ENCODE measurements at regions not wholly inside any gene's neighbourhood (a gene's known extent, or its start where the extent isn't known, plus 50 kb on each side); places are given as distances from the start of the nearest gene placed in this dataset.

GRCh38 chr20:22652681-22653588 lies 68.6 kb upstream of the FOXA2 start:
- no peak for DNase-seq

GRCh38 chr20:22653658-22654642 lies 69.6 kb upstream of the FOXA2 start:
- no peak for DNase-seq

- DNase-seq, result no peak
Observed at GRCh38 chr20:22663528-22664025, 79.2 kb upstream of the FOXA2 start.

GRCh38 chr20:22667198-22667597 lies 82.8 kb upstream of the FOXA2 start:
- DNase-seq, result no peak

DNA sequence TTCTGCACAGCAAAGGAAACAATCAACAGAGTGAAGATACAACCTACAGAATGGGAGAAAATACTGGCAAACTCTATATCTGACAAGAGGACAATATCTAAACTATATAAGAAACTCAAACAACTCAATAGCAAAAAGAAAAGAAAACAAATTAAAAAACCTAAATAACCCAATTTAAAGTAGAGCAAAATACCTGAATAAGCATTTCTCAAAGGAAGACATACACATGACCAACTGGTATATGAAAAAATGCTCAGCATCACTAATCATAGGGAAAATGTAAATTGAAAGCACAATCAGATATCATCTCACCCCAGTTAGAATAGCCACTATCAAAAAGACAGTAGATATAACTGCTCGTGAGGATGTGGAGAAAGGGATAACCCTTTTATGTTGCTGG lies 87.8 kb upstream of the FOXA2 start:
- DNase-seq, result no peak

GRCh38 chr20:22673467-22673866 lies 89.1 kb upstream of the FOXA2 start:
- no peak for DNase-seq

GRCh38 chr20:22675341-22675740 lies 91.0 kb upstream of the FOXA2 start:
- DNase-seq, result no peak

GRCh38 chr20:22678678-22679077 lies 94.3 kb upstream of the FOXA2 start:
- DNase-seq, result no peak

- no peak for DNase-seq
Observed at GRCh38 chr20:22679197-22679596, 94.8 kb upstream of the FOXA2 start.

DNA sequence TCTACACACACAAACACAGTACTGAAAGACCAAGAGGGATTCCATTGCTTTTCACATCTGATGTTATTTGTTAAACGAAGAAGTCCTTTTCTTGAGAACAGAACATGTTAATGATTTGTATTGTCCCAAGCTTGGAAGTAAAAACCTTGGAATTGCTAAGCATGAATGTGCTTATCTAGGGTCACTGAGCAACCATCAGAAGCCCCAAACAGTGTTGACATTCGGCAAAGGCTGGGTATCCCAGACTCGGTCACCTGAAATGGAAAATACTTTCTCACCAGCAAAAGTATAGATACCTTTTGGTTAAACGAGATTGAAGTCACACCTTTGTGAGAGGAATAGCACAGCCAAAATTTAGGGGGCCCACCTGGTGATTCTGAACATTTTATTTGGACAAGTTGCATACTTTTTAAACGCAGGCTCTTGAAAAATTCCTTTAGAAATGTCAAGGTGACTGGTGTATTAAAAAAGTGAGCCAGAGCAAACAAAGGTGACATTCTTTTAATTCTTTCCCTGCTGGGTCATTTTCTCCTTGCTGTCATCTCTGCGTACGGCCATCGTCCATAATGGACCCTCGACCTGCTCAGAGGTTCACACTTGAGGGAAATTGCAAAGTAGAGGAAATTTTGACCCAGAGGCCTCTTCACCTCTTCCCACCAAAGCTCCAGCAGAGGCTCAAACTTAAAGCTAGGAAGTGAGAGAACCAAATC lies 95.8 kb upstream of the FOXA2 start:
- no peak for DNase-seq

- no peak for DNase-seq
Observed at GRCh38 chr20:22681591-22682248, 97.3 kb upstream of the FOXA2 start.

DNA sequence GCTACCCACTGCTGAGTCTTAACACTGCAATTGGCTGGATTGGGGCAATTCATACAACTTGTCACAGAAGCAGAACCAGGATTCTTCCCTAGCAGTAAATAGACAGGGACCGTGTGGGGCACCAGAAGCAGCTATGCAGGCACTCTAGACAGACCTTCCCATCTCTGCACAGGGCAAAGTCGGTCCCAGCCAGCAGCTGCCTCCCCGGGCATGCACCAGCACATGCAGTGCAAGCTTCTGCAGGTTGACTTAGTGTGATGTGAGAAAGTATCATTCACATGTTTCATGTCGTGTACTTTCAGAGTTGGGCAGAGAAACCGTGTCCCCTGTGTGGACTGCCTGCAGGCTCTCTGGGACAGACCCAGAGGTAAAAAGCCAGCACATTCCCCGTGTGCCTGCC lies 98.0 kb upstream of the FOXA2 start:
- no peak for DNase-seq

- DNase-seq, result peak; percentile 14
Observed at GRCh38 chr20:22684072-22684762, 99.8 kb upstream of the FOXA2 start.

GRCh38 chr20:22684763-22685443 lies 100.5 kb upstream of the FOXA2 start:
- DNase-seq, result no peak

- DNase-seq, result no peak
Observed at GRCh38 chr20:22686097-22686496, 101.7 kb upstream of the FOXA2 start.

GRCh38 chr20:22687676-22688349 lies 103.4 kb upstream of the FOXA2 start:
- no peak for DNase-seq

- no peak for DNase-seq
Observed at GRCh38 chr20:22688485-22688884, 104.1 kb upstream of the FOXA2 start.

DNA sequence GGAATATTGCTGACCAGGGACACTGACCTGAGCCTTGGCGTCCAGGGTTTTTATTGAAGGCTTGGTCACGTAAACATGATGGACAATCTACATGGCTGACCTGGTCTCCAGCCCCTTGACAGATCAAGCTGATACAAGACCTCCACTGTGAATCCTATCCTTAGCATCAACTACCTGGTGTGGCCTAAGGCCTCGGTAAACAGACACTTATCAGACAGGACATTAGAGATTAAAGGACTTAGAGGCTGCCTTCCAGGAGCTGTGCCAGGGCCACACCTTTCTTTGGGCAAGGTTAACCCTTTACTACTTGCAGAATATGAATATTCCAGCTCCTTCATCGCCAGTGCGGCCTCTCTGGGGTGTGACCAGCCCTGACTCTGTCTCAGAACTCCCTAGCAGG lies 104.9 kb upstream of the FOXA2 start:
- no peak for DNase-seq

DNA sequence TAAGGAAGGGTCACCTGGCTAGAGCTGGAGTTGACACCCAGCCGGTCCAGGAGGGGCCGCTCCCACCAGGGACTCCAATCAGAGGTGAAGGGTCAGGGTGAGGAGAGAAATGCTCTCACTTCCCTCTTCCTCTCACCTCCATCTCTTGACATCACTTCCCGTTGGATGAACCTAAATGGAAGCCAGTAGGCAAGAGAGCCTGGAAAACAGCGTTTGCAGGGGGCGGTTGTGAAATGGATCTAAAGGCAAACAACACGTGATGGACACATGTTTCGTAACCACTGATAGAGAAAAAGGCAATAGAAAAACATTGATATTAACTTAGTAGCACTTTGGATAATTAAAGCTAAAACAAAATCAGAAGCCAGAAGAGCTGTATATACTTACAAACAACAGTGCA lies 105.6 kb upstream of the FOXA2 start:
- DNase-seq, result no peak

GRCh38 chr20:22690616-22691179 lies 106.3 kb upstream of the FOXA2 start:
- DNase-seq, result no peak
